GM19452 (cell line): ENCODE measurements at regions not wholly inside any gene's neighbourhood (a gene's known extent, or its start where the extent isn't known, plus 50 kb on each side); places are given as distances from the start of the nearest gene placed in this dataset.

Experiments used
- ATAC-seq: cut with Tn5 transposase; IDR thresholded peaks from one replicate; pipeline ENCODE4 v1.9.1; 2021; ENCODE audit not compliant: unreplicated experiment

GRCh38 chr4:24070117-24070516 lies 180.3 kb upstream of the PPARGC1A start:
- ATAC-seq, result no peak

- no peak for ATAC-seq
Observed at GRCh38 chr4:24067367-24068193, 177.7 kb upstream of the PPARGC1A start.

- no peak for ATAC-seq
Observed at GRCh38 chr4:24065974-24066373, 176.1 kb upstream of the PPARGC1A start.

GRCh38 chr4:24063731-24064130 lies 173.9 kb upstream of the PPARGC1A start:
- ATAC-seq, result no peak

GRCh38 chr4:24060932-24061331 lies 171.1 kb upstream of the PPARGC1A start:
- no peak for ATAC-seq

GRCh38 chr4:24059839-24060238 lies 170.0 kb upstream of the PPARGC1A start:
- ATAC-seq, result no peak

GRCh38 chr4:24057915-24058559 lies 168.2 kb upstream of the PPARGC1A start:
- no peak for ATAC-seq

- no peak for ATAC-seq
Observed at GRCh38 chr4:24056289-24056688, 166.4 kb upstream of the PPARGC1A start.

- ATAC-seq, result no peak
Observed at GRCh38 chr4:24055623-24056022, 165.8 kb upstream of the PPARGC1A start.

- ATAC-seq, result no peak
Observed at GRCh38 chr4:24054910-24055309, 165.1 kb upstream of the PPARGC1A start.

- no peak for ATAC-seq
Observed at GRCh38 chr4:24053934-24054333, 164.1 kb upstream of the PPARGC1A start.

GRCh38 chr4:24044610-24045589 lies 155.1 kb upstream of the PPARGC1A start:
- ATAC-seq, result no peak

- ATAC-seq, result no peak
Observed at GRCh38 chr4:24042094-24042493, 152.2 kb upstream of the PPARGC1A start.

- ATAC-seq, result no peak
Observed at GRCh38 chr4:24040811-24041210, 151.0 kb upstream of the PPARGC1A start.

- no peak for ATAC-seq
Observed at GRCh38 chr4:24033626-24034025, 143.8 kb upstream of the PPARGC1A start.

GRCh38 chr4:24032371-24032989 lies 142.6 kb upstream of the PPARGC1A start:
- ATAC-seq, result no peak

GRCh38 chr4:24026596-24026995 lies 136.7 kb upstream of the PPARGC1A start:
- no peak for ATAC-seq

- no peak for ATAC-seq
Observed at GRCh38 chr4:24024605-24025004, 134.8 kb upstream of the PPARGC1A start.

- no peak for ATAC-seq
Observed at GRCh38 chr4:24024157-24024556, 134.3 kb upstream of the PPARGC1A start.

GRCh38 chr4:24015782-24016181 lies 125.9 kb upstream of the PPARGC1A start:
- no peak for ATAC-seq
